ENCODE measurements at regions not wholly inside any gene's neighbourhood (a gene's known extent, or its start where the extent isn't known, plus 50 kb on each side); places are given as distances from the start of the nearest gene placed in this dataset.

DNA sequence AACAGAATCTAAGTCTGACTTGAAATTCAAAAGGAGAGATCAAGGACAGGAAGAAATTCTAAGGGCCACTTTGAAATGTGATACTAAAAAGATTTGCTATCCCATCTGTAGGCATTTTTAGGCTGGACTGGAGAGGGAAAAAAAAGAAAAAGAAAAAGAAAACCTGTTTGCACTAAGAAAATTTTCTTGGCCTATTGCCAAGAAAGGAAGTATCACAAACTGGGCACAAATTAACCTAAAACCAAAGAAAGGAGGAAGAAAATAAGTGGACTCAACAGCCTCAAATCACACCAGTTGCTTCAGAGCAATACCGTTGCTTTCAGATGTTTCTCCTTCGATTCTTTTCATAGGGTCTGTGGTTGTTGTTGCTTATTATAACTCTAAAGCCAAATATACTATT is 287.9 kb upstream of the VRK2 start:
- TF ChIP-seq EZH2 (IDR thresholded peaks at IDR 0.05; ENCODE audit: insufficient read depth, poor library complexity, severe bottlenecking) (no peak), EZH2phosphoT487 (IDR thresholded peaks at IDR 0.05; ENCODE audit: insufficient read depth, low read depth) (no peak)

Measured in GM23248 (cell line).